ENCODE measurements at regions not wholly inside any gene's neighbourhood (a gene's known extent, or its start where the extent isn't known, plus 50 kb on each side); places are given as distances from the start of the nearest gene placed in this dataset.

DNA sequence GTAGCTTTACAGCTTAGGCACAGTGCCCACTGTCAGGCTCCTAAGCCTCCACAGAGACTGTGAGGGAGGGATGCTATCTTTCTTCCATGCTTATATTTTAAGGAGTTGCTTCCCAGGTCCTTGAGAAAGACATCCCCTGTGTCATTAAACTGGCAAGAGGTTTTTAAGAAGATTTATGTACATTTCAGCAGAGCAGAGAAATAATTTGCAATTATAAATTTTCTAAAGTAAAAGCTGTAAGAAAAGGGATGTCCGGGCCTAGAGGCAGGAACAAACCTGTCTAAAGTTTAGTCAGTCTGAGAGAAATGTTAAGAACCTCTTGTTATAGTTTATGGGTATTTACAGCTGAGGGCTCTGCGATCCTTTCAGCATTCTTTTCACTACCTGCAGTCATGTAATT is 716.1 kb downstream of the SLC16A7 start:
- Histone ChIP-seq H3K4me3 (ENCODE audit: low read length, poor library complexity, severe bottlenecking) (no peak overlapping the region), H3K4me1 (ENCODE audit: insufficient read depth, low read length, poor library complexity, severe bottlenecking) (no peaks in the 10 kb centered on the region), H3K27me3 (ENCODE audit: insufficient read depth, low read length, poor library complexity, severe bottlenecking) (no peaks in the 10 kb centered on the region), H3K9ac (ENCODE audit: low read depth, low read length, poor library complexity, severe bottlenecking) (no peak overlapping the region), H3K9me2 (replicated peaks; ENCODE audit: low read depth, low read length) (no peaks in the 10 kb centered on the region), H3K9me3 (ENCODE audit: insufficient read depth, low read depth, low read length) (no peaks in the 10 kb centered on the region), H2AFZ (ENCODE audit: low read length) (no peak overlapping the region), H3K4me2 (ENCODE audit: low read depth, low read length, poor library complexity, severe bottlenecking) (no peak overlapping the region), H4K20me1 (ENCODE audit: insufficient read depth, low read length, poor library complexity, severe bottlenecking) (no peaks in the 10 kb centered on the region), H3K36me3 (ENCODE audit: insufficient read depth, low read length) (no peaks in the 10 kb centered on the region), H3F3A (ENCODE audit: low read depth) (no peaks in the 10 kb centered on the region), H3K79me2 (ENCODE audit: insufficient read depth, low read length) (no peaks in the 10 kb centered on the region)
- TF ChIP-seq EZH2phosphoT487 (IDR thresholded peaks at IDR 0.05; ENCODE audit: borderline replicate concordance): no peak
- TF ChIP-seq, protein P1, sequence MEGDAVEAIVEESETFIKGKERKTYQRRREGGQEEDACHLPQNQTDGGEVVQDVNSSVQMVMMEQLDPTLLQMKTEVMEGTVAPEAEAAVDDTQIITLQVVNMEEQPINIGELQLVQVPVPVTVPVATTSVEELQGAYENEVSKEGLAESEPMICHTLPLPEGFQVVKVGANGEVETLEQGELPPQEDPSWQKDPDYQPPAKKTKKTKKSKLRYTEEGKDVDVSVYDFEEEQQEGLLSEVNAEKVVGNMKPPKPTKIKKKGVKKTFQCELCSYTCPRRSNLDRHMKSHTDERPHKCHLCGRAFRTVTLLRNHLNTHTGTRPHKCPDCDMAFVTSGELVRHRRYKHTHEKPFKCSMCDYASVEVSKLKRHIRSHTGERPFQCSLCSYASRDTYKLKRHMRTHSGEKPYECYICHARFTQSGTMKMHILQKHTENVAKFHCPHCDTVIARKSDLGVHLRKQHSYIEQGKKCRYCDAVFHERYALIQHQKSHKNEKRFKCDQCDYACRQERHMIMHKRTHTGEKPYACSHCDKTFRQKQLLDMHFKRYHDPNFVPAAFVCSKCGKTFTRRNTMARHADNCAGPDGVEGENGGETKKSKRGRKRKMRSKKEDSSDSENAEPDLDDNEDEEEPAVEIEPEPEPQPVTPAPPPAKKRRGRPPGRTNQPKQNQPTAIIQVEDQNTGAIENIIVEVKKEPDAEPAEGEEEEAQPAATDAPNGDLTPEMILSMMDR (conservative IDR thresholded peaks at IDR 0.05; ENCODE audit: low read length): no peak

DNA sequence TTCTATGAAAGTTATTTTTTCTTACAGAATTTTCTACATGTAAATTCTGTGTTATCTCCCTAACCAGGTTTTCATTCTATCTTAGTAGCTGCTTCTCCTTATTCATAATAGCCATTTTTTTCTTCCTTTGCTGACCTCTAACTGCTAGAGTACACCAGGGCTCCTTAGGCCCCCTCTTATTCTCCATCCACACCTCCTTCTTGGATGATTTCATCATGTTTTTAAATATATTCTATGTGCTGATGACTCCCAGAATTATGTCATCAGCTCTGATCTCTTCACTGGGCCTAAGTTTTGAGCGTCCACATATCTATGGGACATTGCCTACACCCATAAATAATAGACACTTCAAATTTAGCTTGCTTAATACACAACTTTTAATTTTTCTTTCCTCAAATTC is 721.5 kb downstream of the SLC16A7 start:
- H2AFZ ChIP-seq (ENCODE audit: low read length): no peak overlapping the region
- no peak overlapping the region for H3K9ac ChIP-seq (ENCODE audit: low read depth, low read length, poor library complexity, severe bottlenecking)
- TF ChIP-seq, protein P1 (conservative IDR thresholded peaks at IDR 0.05; ENCODE audit: low read length): no peak
- TF ChIP-seq EZH2phosphoT487 (IDR thresholded peaks at IDR 0.05; ENCODE audit: borderline replicate concordance): no peak

DNA sequence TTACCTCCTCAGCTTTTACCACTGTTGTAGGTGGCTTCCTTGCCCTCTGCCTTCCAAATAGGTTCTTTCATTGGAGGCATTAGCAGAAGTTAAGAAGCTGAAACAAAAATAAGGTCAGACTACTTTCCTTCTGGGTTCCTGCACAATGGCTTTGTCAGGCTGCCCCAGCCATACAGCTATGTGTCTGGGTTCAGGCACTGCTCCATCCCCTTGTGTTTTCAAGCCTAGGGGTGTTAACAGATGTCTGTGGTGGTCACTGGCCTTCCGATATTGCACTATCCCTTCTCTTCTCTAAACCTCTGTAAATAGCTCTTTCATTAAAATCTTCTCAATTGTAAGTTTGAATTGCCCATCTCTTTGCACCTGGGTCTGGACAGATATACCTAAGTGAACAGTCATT is 728.9 kb downstream of the SLC16A7 start:
- H3K4me3 ChIP-seq (ENCODE audit: low read length, poor library complexity, severe bottlenecking): no peak overlapping the region
- H2AFZ ChIP-seq (ENCODE audit: low read length): no peak overlapping the region
- no peaks in the 10 kb centered on the region for H3K9me3 ChIP-seq (ENCODE audit: insufficient read depth, low read depth, low read length)
- no peaks in the 10 kb centered on the region for H3F3A ChIP-seq (ENCODE audit: low read depth)
- no peaks in the 10 kb centered on the region for H4K20me1 ChIP-seq (ENCODE audit: insufficient read depth, low read length, poor library complexity, severe bottlenecking)
- no peaks in the 10 kb centered on the region for H3K4me1 ChIP-seq (ENCODE audit: insufficient read depth, low read length, poor library complexity, severe bottlenecking)
- TF ChIP-seq, protein P1 (conservative IDR thresholded peaks at IDR 0.05; ENCODE audit: low read length): no peak
- TF ChIP-seq EZH2phosphoT487 (IDR thresholded peaks at IDR 0.05; ENCODE audit: borderline replicate concordance): no peak
- no peak overlapping the region for H3K4me2 ChIP-seq (ENCODE audit: low read depth, low read length, poor library complexity, severe bottlenecking)
- no peaks in the 10 kb centered on the region for H3K36me3 ChIP-seq (ENCODE audit: insufficient read depth, low read length)
- no peaks in the 10 kb centered on the region for H3K79me2 ChIP-seq (ENCODE audit: insufficient read depth, low read length)
- no peaks in the 10 kb centered on the region for H3K9me2 ChIP-seq (replicated peaks; ENCODE audit: low read depth, low read length)
- H3K9ac ChIP-seq (ENCODE audit: low read depth, low read length, poor library complexity, severe bottlenecking): no peak overlapping the region
- H3K27me3 ChIP-seq (ENCODE audit: insufficient read depth, low read length, poor library complexity, severe bottlenecking): no peaks in the 10 kb centered on the region

More for the DNA sequence above, 721.5 kb downstream of the SLC16A7 start:
- Histone ChIP-seq H3K36me3 (ENCODE audit: insufficient read depth, low read length) (no peaks in the 10 kb centered on the region), H3K9me3 (ENCODE audit: insufficient read depth, low read depth, low read length) (no peaks in the 10 kb centered on the region), H3K27me3 (ENCODE audit: insufficient read depth, low read length, poor library complexity, severe bottlenecking) (no peaks in the 10 kb centered on the region), H4K20me1 (ENCODE audit: insufficient read depth, low read length, poor library complexity, severe bottlenecking) (no peaks in the 10 kb centered on the region), H3K4me2 (ENCODE audit: low read depth, low read length, poor library complexity, severe bottlenecking) (no peak overlapping the region), H3K4me3 (ENCODE audit: low read length, poor library complexity, severe bottlenecking) (no peak overlapping the region), H3F3A (ENCODE audit: low read depth) (no peaks in the 10 kb centered on the region), H3K79me2 (ENCODE audit: insufficient read depth, low read length) (no peaks in the 10 kb centered on the region), H3K9me2 (replicated peaks; ENCODE audit: low read depth, low read length) (no peaks in the 10 kb centered on the region), H3K4me1 (ENCODE audit: insufficient read depth, low read length, poor library complexity, severe bottlenecking) (no peaks in the 10 kb centered on the region)

Data from Loucy (cell line).